Fibroblast of skin of right quadriceps (primary cell): ENCODE measurements at regions not wholly inside any gene's neighbourhood (a gene's known extent, or its start where the extent isn't known, plus 50 kb on each side); places are given as distances from the start of the nearest gene placed in this dataset.
"Not testable (repeated sequence)": the region's sequence is repeated elsewhere in the genome, so short reads cannot be mapped to it uniquely, and the experiment has no call there.

Source experiments
- DNase-seq: peaks from one replicate; pipeline ENCODE4 v3.0.0-alpha.2; 2013

- no peak for DNase-seq
Measured at GRCh38 chr9:81069038-81069795, 620.1 kb downstream of the TLE1 start.

GRCh38 chr9:81062995-81063394 lies 626.4 kb downstream of the TLE1 start:
- not testable (repeated sequence) for DNase-seq

GRCh38 chr9:81058782-81059181 lies 630.6 kb downstream of the TLE1 start:
- DNase-seq = no peak

- no peak for DNase-seq
Measured at GRCh38 chr9:81053298-81054025, 635.9 kb downstream of the TLE1 start.

- DNase-seq = peak; percentile 44
Measured at GRCh38 chr9:81052846-81053245, 636.5 kb downstream of the TLE1 start.

- DNase-seq = no peak
Measured at GRCh38 chr9:81047280-81047679, 642.1 kb downstream of the TLE1 start.

GRCh38 chr9:81045658-81046057 lies 643.7 kb downstream of the TLE1 start:
- no peak for DNase-seq

GRCh38 chr9:81037889-81038288 lies 651.5 kb downstream of the TLE1 start:
- DNase-seq = no peak

- DNase-seq = no peak
Measured at GRCh38 chr9:81035601-81036000, 653.7 kb downstream of the TLE1 start.

GRCh38 chr9:81035171-81035570 lies 654.2 kb downstream of the TLE1 start:
- peak; percentile 85 for DNase-seq

- peak; percentile 27 for DNase-seq
Measured at GRCh38 chr9:81032831-81033230, 656.5 kb downstream of the TLE1 start.

GRCh38 chr9:81032030-81032572 lies 657.2 kb downstream of the TLE1 start:
- peak; percentile 88 for DNase-seq

- no peak for DNase-seq
Measured at GRCh38 chr9:81031422-81032029, 657.8 kb downstream of the TLE1 start.

- DNase-seq = no peak
Measured at GRCh38 chr9:81030027-81030426, 659.3 kb downstream of the TLE1 start.

- DNase-seq = peak; percentile 97
Measured at GRCh38 chr9:81028504-81028903, 660.8 kb downstream of the TLE1 start.

- DNase-seq = peak; percentile 54
Measured at GRCh38 chr9:81022177-81022576, 667.2 kb downstream of the TLE1 start.

- DNase-seq = not testable (repeated sequence)
Measured at GRCh38 chr9:81014945-81015344, 674.4 kb downstream of the TLE1 start.

- DNase-seq = not testable (repeated sequence)
Measured at GRCh38 chr9:81013191-81013590, 676.2 kb downstream of the TLE1 start.

- no peak for DNase-seq
Measured at GRCh38 chr9:81002906-81003305, 686.4 kb downstream of the TLE1 start.

GRCh38 chr9:81002242-81002641 lies 687.1 kb downstream of the TLE1 start:
- DNase-seq = no peak

- peak; percentile 78 for DNase-seq
Measured at GRCh38 chr9:80995759-80996158, 693.6 kb downstream of the TLE1 start.

GRCh38 chr9:80994892-80995291 lies 694.5 kb downstream of the TLE1 start:
- DNase-seq = peak; percentile 45

- not testable (repeated sequence) for DNase-seq
Measured at GRCh38 chr9:80985595-80985994, 703.8 kb downstream of the TLE1 start.

- DNase-seq = no peak
Measured at GRCh38 chr9:80976403-80976802, 712.9 kb downstream of the TLE1 start.
